AG08396 (cell line): ENCODE measurements at regions not wholly inside any gene's neighbourhood (a gene's known extent, or its start where the extent isn't known, plus 50 kb on each side); places are given as distances from the start of the nearest gene placed in this dataset.
"Not testable (repeated sequence)": the region's sequence is repeated elsewhere in the genome, so short reads cannot be mapped to it uniquely, and the experiment has no call there.

ENCODE experiments used
- DNase-seq: peaks from one replicate; pipeline ENCODE4 v3.0.0; 2012; ENCODE audit warnings: low spot score, mixed read lengths

- not testable (repeated sequence) for DNase-seq
Observed at GRCh38 chrX:67213686-67214085, 330.1 kb upstream of the AR start.

GRCh38 chrX:67207912-67208311, 335.9 kb upstream of the AR start:
- DNase-seq = no peak

- DNase-seq = no peak
Observed at GRCh38 chrX:67159437-67159836, 384.4 kb upstream of the AR start.

GRCh38 chrX:67114635-67115034, 429.2 kb upstream of the AR start:
- no peak for DNase-seq

GRCh38 chrX:67105758-67106116, 438.1 kb upstream of the AR start:
- DNase-seq = no peak

GRCh38 chrX:67104982-67105757, 438.7 kb upstream of the AR start:
- DNase-seq = no peak

GRCh38 chrX:67100031-67100884, 443.6 kb upstream of the AR start:
- DNase-seq = no peak

- no peak for DNase-seq
Observed at GRCh38 chrX:67094061-67094460, 449.8 kb upstream of the AR start.

GRCh38 chrX:67050760-67051159, 411.9 kb upstream of the EDA2R start:
- DNase-seq = no peak

GRCh38 chrX:67044866-67045265, 406.0 kb upstream of the EDA2R start:
- no peak for DNase-seq

GRCh38 chrX:67044029-67044653, 405.3 kb upstream of the EDA2R start:
- DNase-seq = no peak

- DNase-seq = no peak
Observed at GRCh38 chrX:67004451-67004850, 365.6 kb upstream of the EDA2R start.

- DNase-seq = no peak
Observed at GRCh38 chrX:66994729-66995128, 355.9 kb upstream of the EDA2R start.

- not testable (repeated sequence) for DNase-seq
Observed at GRCh38 chrX:66992077-66992476, 353.2 kb upstream of the EDA2R start.

GRCh38 chrX:66988331-66988730, 349.5 kb upstream of the EDA2R start:
- no peak for DNase-seq

GRCh38 chrX:66961665-66962064, 322.8 kb upstream of the EDA2R start:
- DNase-seq = no peak

- DNase-seq = no peak
Observed at GRCh38 chrX:66931713-66932112, 292.8 kb upstream of the EDA2R start.

- DNase-seq = not testable (repeated sequence)
Observed at GRCh38 chrX:66930516-66930915, 291.6 kb upstream of the EDA2R start.

- DNase-seq = no peak
Observed at GRCh38 chrX:66920296-66920695, 281.4 kb upstream of the EDA2R start.

- no peak for DNase-seq
Observed at GRCh38 chrX:66919280-66919832, 280.5 kb upstream of the EDA2R start.

GRCh38 chrX:66918511-66918910, 279.6 kb upstream of the EDA2R start:
- no peak for DNase-seq

GRCh38 chrX:66915893-66916292, 277.0 kb upstream of the EDA2R start:
- DNase-seq = no peak

- DNase-seq = no peak
Observed at GRCh38 chrX:66914080-66914479, 275.2 kb upstream of the EDA2R start.
